Mesothelial cell of epicardium (in vitro differentiated cells): ENCODE measurements at regions not wholly inside any gene's neighbourhood (a gene's known extent, or its start where the extent isn't known, plus 50 kb on each side); places are given as distances from the start of the nearest gene placed in this dataset.

ENCODE experiments used
- DNase-seq, 2 experiments: peaks; one replicate each; pipeline ENCODE4 v3.0.0; 2021; ENCODE audit warnings: low spot score in 2 of 2; ENCODE audit not compliant: unreplicated experiment in 2 of 2
- H3K27ac Mint-ChIP-seq: 2 replicates; pipeline ENCODE4 v1.8.0; 2021; ENCODE audit warnings: mixed read lengths
- H3K27me3 Mint-ChIP-seq: 2 replicates; pipeline ENCODE4 v1.8.0; 2021; ENCODE audit warnings: low read depth, mixed read lengths
- H3K36me3 Mint-ChIP-seq: 2 replicates; pipeline ENCODE4 v1.8.0; 2021; ENCODE audit warnings: mixed read lengths
- H3K4me1 Mint-ChIP-seq: 2 replicates; pipeline ENCODE4 v1.8.0; 2021; ENCODE audit warnings: mixed read lengths
- H3K4me3 Mint-ChIP-seq: 2 replicates; pipeline ENCODE4 v1.8.0; 2021; ENCODE audit warnings: mild to moderate bottlenecking, moderate library complexity, mixed read lengths
- H3K9me3 Mint-ChIP-seq: 2 replicates; pipeline ENCODE4 v1.8.0; 2021; ENCODE audit warnings: mixed read lengths
- CTCF ChIP-seq: fragments of 200-600 bp; sonication (generic); IDR thresholded peaks from one replicate; pipeline ENCODE4 v1.5.0; 2021; ENCODE audit warnings: antibody characterized with exemption; ENCODE audit not compliant: unreplicated experiment

GRCh38 chr2:19542796-19543662, 184.6 kb upstream of the OSR1 start:
- no peaks in the 10 kb centered on the region for H3K36me3 Mint-ChIP-seq
- no peaks in the 10 kb centered on the region for H3K9me3 Mint-ChIP-seq
- no peak overlapping the region for H3K4me3 Mint-ChIP-seq
- peaks cover 2% of the 10 kb centered on the region for H3K27me3 Mint-ChIP-seq
- no peak overlapping the region for H3K27ac Mint-ChIP-seq
- peaks cover 10% of the 10 kb centered on the region for H3K4me1 Mint-ChIP-seq
- no peak for TF ChIP-seq CTCF
- DNase-seq, result no peak

- Mint-ChIP-seq H3K27ac (no peak overlapping the region), H3K36me3 (no peaks in the 10 kb centered on the region), H3K4me1 (peaks cover 10% of the 10 kb centered on the region), H3K4me3 (no peak overlapping the region), H3K27me3 (no peaks in the 10 kb centered on the region), H3K9me3 (no peaks in the 10 kb centered on the region)
- TF ChIP-seq CTCF, result no peak
- no peak for DNase-seq
These were observed 183.5 kb upstream of the OSR1 start for GRCh38 chr2:19541884-19542283.

- H3K27me3 Mint-ChIP-seq, result no peaks in the 10 kb centered on the region
- no peak for DNase-seq
- peaks cover 10% of the 10 kb centered on the region for H3K4me1 Mint-ChIP-seq
- peak overlapping the region; percentile 27 for H3K27ac Mint-ChIP-seq
- no peaks in the 10 kb centered on the region for H3K36me3 Mint-ChIP-seq
- no peaks in the 10 kb centered on the region for H3K9me3 Mint-ChIP-seq
- TF ChIP-seq CTCF, result no peak
- H3K4me3 Mint-ChIP-seq, result no peak overlapping the region
These were observed 182.5 kb upstream of the OSR1 start for GRCh38 chr2:19540739-19541525.

- TF ChIP-seq CTCF, result no peak
- H3K36me3 Mint-ChIP-seq, result no peaks in the 10 kb centered on the region
These were observed 180.1 kb upstream of the OSR1 start for GRCh38 chr2:19538411-19538963.

GRCh38 chr2:19536136-19536535, 177.7 kb upstream of the OSR1 start:
- H3K36me3 Mint-ChIP-seq, result no peaks in the 10 kb centered on the region
- DNase-seq, result no peak

More at GRCh38 chr2:19538411-19538963, 180.1 kb upstream of the OSR1 start:
- Mint-ChIP-seq H3K9me3 (peaks cover 11% of the 10 kb centered on the region), H3K27me3 (no peaks in the 10 kb centered on the region), H3K4me1 (peaks cover 10% of the 10 kb centered on the region), H3K4me3 (no peak overlapping the region), H3K27ac (no peak overlapping the region)
- no peak for DNase-seq

More at GRCh38 chr2:19536136-19536535, 177.7 kb upstream of the OSR1 start:
- H3K27me3 Mint-ChIP-seq, result no peaks in the 10 kb centered on the region
- H3K9me3 Mint-ChIP-seq, result peaks cover 11% of the 10 kb centered on the region
- peaks cover 5% of the 10 kb centered on the region for H3K4me1 Mint-ChIP-seq
- no peak for TF ChIP-seq CTCF
- H3K4me3 Mint-ChIP-seq, result no peak overlapping the region
- H3K27ac Mint-ChIP-seq, result no peak overlapping the region
